Right lobe of liver (tissue), 4 donors: ENCODE measurements at regions not wholly inside any gene's neighbourhood (a gene's known extent, or its start where the extent isn't known, plus 50 kb on each side); places are given as distances from the start of the nearest gene placed in this dataset.

Experiments used
- CTCF ChIP-seq, 4 donors: fragments of 200-600 bp in 3 of 4; fragments of 450-650 bp in 1 of 4; IDR thresholded peaks; one replicate each; pipeline versions ENCODE4 v1.5.1 to v1.8.0; 2016 to 2022; ENCODE audit warnings: antibody characterized with exemption in 4 of 4, mild to moderate bottlenecking in 2 of 4
- POLR2A ChIP-seq: fragments of 450-650 bp; IDR thresholded peaks from one replicate; pipeline ENCODE4 v1.6.1; 2017; ENCODE audit warnings: antibody characterized with exemption, mild to moderate bottlenecking
- donor health status: DM: no; HTN: no; CAD: no.
- donor health status: DM: no; HTN: no; CAD: no.
- donor health status: DM: no; HTN: yes; CAD: no.

- TF ChIP-seq CTCF (IDR thresholded peaks at IDR 0.05) (no peak), POLR2A (no peak)
Measured at GRCh38 chr9:106310782-106311181, 552.2 kb upstream of the ZNF462 start.
